DMS 273 (cell line): ENCODE measurements at regions not wholly inside any gene's neighbourhood (a gene's known extent, or its start where the extent isn't known, plus 50 kb on each side); places are given as distances from the start of the nearest gene placed in this dataset.
"Not testable (repeated sequence)": the region's sequence is repeated elsewhere in the genome, so short reads cannot be mapped to it uniquely, and the experiment has no call there.

Experiments
- DNase-seq: peaks from one replicate; lab custom pipeline; 2025; ENCODE audit not compliant: unreplicated experiment; lab: John Stamatoyannopoulos, UW

- DNase-seq: no peak
These were observed 162.6 kb downstream of the PRKX start for GRCh38 chrX:3550871-3551270.

GRCh38 chrX:3550160-3550751, 163.2 kb downstream of the PRKX start:
- peak; percentile 83 for DNase-seq

GRCh38 chrX:3549411-3549911, 164.0 kb downstream of the PRKX start:
- DNase-seq: peak; percentile 69

- peak; percentile 93 for DNase-seq
These were observed 164.6 kb downstream of the PRKX start for GRCh38 chrX:3548765-3549391.

GRCh38 chrX:3545901-3546300, 167.5 kb downstream of the PRKX start:
- peak; percentile 28 for DNase-seq

- DNase-seq: no peak
These were observed 172.1 kb downstream of the PRKX start for GRCh38 chrX:3541336-3541735.

- no peak for DNase-seq
These were observed 173.3 kb downstream of the PRKX start for GRCh38 chrX:3540105-3540504.

GRCh38 chrX:3532581-3533085, 180.8 kb downstream of the PRKX start:
- DNase-seq: no peak

GRCh38 chrX:3531435-3531834, 182.0 kb downstream of the PRKX start:
- not testable (repeated sequence) for DNase-seq

- no peak for DNase-seq
These were observed 183.1 kb upstream of the MXRA5 start for GRCh38 chrX:3529466-3530010.

GRCh38 chrX:3527811-3528210, 181.4 kb upstream of the MXRA5 start:
- no peak for DNase-seq

GRCh38 chrX:3527166-3527565, 180.7 kb upstream of the MXRA5 start:
- no peak for DNase-seq

- no peak for DNase-seq
These were observed 180.3 kb upstream of the MXRA5 start for GRCh38 chrX:3526731-3527130.

GRCh38 chrX:3526071-3526470, 179.6 kb upstream of the MXRA5 start:
- no peak for DNase-seq

- no peak for DNase-seq
These were observed 175.7 kb upstream of the MXRA5 start for GRCh38 chrX:3522101-3522650.

- DNase-seq: no peak
These were observed 174.9 kb upstream of the MXRA5 start for GRCh38 chrX:3521396-3521795.

- DNase-seq: no peak
These were observed 174.5 kb upstream of the MXRA5 start for GRCh38 chrX:3520982-3521381.

GRCh38 chrX:3520458-3520857, 174.0 kb upstream of the MXRA5 start:
- no peak for DNase-seq

- DNase-seq: not testable (repeated sequence)
These were observed 172.9 kb upstream of the MXRA5 start for GRCh38 chrX:3519384-3519783.

GRCh38 chrX:3518870-3519269, 172.4 kb upstream of the MXRA5 start:
- DNase-seq: no peak

- DNase-seq: no peak
These were observed 169.6 kb upstream of the MXRA5 start for GRCh38 chrX:3516051-3516541.

GRCh38 chrX:3514996-3515395, 168.5 kb upstream of the MXRA5 start:
- no peak for DNase-seq
